Naive thymus-derived CD8-positive, alpha-beta T cell (primary cell): ENCODE measurements at regions not wholly inside any gene's neighbourhood (a gene's known extent, or its start where the extent isn't known, plus 50 kb on each side); places are given as distances from the start of the nearest gene placed in this dataset.

Source experiments
- ATAC-seq, 2 donors: fragments of 150-1000 bp; cut with Tn5 transposase in 1 of 2; sonication (Bioruptor Pico), chemical (Tn5 transposase) in 1 of 2; 1 replicate in 1 of 2; 2 replicates in 1 of 2; pipeline ENCODE4 v1.10.0; 2021; ENCODE audit warnings: mild to moderate bottlenecking in 2 of 2, moderate library complexity in 2 of 2
- POLR2A ChIA-PET: fragments of 350-600 bp; sonication (Branson Sonifier 250); formaldehyde crosslinking; loops from one replicate; lab custom pipeline; 2021; ENCODE audit warnings: antibody characterized with exemption; lab: Charles Lee
- DNase-seq, 10 donors: peaks; one replicate each; pipeline versions ENCODE4 v3.0.0 to v3.0.0-alpha.2; 2020 to 2022
- H3K27ac Mint-ChIP-seq, 10 donors: one replicate each; pipeline ENCODE4 v1.8.0; 2020 to 2022; ENCODE audit warnings: mild to moderate bottlenecking in 10 of 10, mixed read lengths in 10 of 10, moderate library complexity in 4 of 10, inconsistent platforms in 1 of 10
- H3K27me3 Mint-ChIP-seq, 5 donors: one replicate each; pipeline ENCODE4 v1.8.0; 2021 to 2022; ENCODE audit warnings: mixed read lengths in 5 of 5
- H3K36me3 Mint-ChIP-seq, 3 donors: one replicate each; pipeline ENCODE4 v1.8.0; 2020 to 2022; ENCODE audit warnings: mixed read lengths in 3 of 3, mild to moderate bottlenecking in 2 of 3, inconsistent platforms in 1 of 3
- H3K4me1 Mint-ChIP-seq, 4 donors: one replicate each; pipeline ENCODE4 v1.8.0; 2021 to 2022; ENCODE audit warnings: mixed read lengths in 4 of 4
- H3K4me3 Mint-ChIP-seq, 10 donors: one replicate each; pipeline ENCODE4 v1.8.0; 2020 to 2022; ENCODE audit warnings: mild to moderate bottlenecking in 10 of 10, mixed read lengths in 10 of 10, moderate library complexity in 6 of 10, inconsistent platforms in 1 of 10
- H3K9me3 Mint-ChIP-seq, 9 donors: one replicate each; pipeline ENCODE4 v1.8.0; 2020 to 2022; ENCODE audit warnings: mixed read lengths in 9 of 9, mild to moderate bottlenecking in 3 of 9, inconsistent platforms in 1 of 9, moderate library complexity in 1 of 9

DNA sequence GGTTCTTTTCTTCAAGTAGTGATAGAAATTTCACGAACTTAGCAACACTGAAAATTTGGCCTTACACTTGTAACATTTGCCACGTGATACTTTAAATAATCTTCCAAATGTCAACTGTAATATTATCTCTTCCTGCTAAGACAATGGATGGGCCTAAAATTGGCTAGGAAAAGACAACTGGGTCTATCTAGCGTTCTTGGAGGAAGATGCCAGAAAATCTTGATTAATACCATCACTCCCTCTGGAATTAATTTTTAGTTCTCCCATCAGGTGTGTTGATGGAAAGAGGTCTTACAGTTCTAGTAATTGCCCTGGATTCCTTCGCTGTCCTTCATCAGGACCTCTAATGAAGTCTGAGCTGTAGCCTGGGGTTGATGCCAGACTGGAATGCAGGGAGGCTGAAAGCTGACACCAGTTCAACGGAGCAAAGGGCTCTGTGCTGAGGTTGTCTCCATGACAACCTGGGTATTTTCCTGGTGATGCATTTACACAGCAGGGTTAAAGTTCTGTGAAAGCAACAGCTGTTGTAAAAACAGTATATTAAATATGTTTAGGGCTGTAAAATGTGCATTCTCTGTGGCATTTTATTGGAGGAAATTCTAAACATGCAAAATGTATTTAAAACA lies 92.3 kb downstream of the GAS1 start:
- ATAC-seq: no peak
- H3K9me3 Mint-ChIP-seq: peaks cover 0 to 19% (median 3%) of the 10 kb centered on the region in 9 donors
- POLR2A ChIA-PET: no interaction called here
- H3K27me3 Mint-ChIP-seq: peaks cover 9 to 28% (median 14%) of the 10 kb centered on the region in 5 donors
- H3K27ac Mint-ChIP-seq: no peak overlapping the region
- H3K36me3 Mint-ChIP-seq: peaks cover 0 to 2% (median 0%) of the 10 kb centered on the region in 3 donors
- no peak for DNase-seq
- no peaks in the 10 kb centered on the region for H3K4me1 Mint-ChIP-seq
- no peak overlapping the region for H3K4me3 Mint-ChIP-seq

DNA sequence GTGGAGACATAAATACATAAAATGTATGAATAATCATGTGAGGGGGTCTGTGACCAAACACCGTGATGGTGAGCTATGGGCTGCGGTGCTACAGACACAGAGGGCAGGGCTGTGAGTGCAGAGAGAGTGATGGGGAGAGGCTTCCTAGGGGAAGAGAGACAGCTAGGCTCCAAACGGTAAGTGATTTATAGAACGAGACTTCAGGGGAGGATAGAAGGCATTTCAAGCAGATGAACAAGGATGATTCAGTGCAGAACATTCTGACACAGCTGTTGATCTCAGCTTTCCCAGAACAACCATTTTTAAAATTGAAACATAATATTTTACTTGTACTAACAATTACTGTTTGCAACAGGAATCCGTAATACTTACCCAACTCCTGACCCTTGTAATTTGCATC lies 100.7 kb downstream of the GAS1 start:
- POLR2A ChIA-PET: no interaction called here
- Mint-ChIP-seq H3K27me3 (peaks cover 0 to 20% (median 5%) of the 10 kb centered on the region in 5 donors), H3K36me3 (no peaks in the 10 kb centered on the region), H3K9me3 (peaks cover 0 to 6% (median 0%) of the 10 kb centered on the region in 9 donors), H3K27ac (no peak overlapping the region), H3K4me1 (no peaks in the 10 kb centered on the region), H3K4me3 (no peak overlapping the region)
- ATAC-seq (no peak), DNase-seq (no peak)

DNA sequence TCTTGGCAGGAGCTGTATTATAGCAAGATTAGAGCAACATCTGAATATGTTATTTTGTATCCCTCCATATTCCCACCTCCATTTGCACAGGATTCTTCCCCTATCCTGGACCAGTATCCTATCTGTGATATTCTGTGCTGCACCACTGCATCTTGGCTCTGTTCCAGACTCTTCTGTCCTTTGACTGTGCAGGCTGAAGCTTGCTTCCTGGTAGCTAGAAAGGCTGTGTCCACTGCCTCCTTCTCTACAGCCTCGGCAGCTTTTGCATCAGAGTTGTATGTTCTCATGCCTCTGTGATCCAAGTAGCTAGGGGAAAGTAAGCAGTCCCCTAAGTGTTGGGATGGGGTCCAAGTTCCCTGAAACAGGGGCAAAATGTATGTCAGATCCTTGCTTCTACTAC lies 104.1 kb downstream of the GAS1 start:
- no peak for DNase-seq
- H3K27ac Mint-ChIP-seq: no peak overlapping the region
- POLR2A ChIA-PET: no interaction called here
- H3K4me3 Mint-ChIP-seq: no peak overlapping the region
- H3K9me3 Mint-ChIP-seq: no peaks in the 10 kb centered on the region
- peaks cover 0 to 2% (median 0%) of the 10 kb centered on the region in 4 donors for H3K4me1 Mint-ChIP-seq
- no peak for ATAC-seq
- H3K27me3 Mint-ChIP-seq: peaks cover 0 to 9% (median 6%) of the 10 kb centered on the region in 5 donors
- H3K36me3 Mint-ChIP-seq: no peaks in the 10 kb centered on the region

DNA sequence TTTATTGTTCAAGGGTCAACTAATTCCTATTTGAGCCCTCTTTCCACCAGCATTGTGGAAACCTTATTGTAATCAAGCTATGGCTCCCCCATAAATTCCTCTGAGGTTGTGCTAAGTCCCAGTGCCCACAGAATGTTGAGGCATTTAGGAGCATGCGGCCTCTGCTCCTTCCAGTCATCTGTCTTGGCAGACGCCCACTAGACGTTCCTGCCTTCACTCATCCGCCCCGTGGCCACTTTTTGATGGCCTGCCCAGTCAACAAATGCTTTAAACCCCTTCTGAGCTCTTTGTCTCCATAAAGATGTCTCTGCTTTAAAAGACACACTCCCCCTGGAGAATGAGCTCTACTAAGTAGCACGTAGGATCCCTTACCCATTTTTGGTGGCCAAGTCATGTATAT lies 104.7 kb downstream of the GAS1 start:
- Mint-ChIP-seq H3K27me3 (peaks cover 0 to 9% (median 6%) of the 10 kb centered on the region in 5 donors), H3K4me3 (no peak overlapping the region), H3K4me1 (peaks cover 0 to 2% (median 0%) of the 10 kb centered on the region in 4 donors), H3K9me3 (no peaks in the 10 kb centered on the region), H3K27ac (no peak overlapping the region), H3K36me3 (no peaks in the 10 kb centered on the region)
- POLR2A ChIA-PET: no interaction called here
- no peak for ATAC-seq
- no peak for DNase-seq

DNA sequence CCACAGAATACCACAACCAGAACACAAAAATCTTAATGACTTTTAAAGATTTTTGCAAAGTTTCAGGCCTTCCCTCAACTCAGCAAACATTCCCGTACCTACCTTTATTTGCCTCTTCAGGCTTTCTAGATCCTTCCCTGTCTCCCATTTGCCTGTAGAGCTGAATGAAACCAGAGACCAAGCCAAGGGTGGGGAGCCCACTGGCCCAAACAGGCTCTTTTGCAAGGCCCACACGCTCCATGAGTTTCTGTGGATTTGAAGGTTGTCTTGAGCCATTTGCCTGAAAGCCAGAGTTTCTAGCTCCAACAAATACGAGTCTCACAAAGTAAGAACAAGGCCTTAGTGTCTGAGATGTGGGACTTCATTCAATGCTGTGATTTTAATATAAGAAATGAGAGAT lies 107.8 kb downstream of the GAS1 start:
- Mint-ChIP-seq H3K4me3 (no peak overlapping the region), H3K27me3 (peaks cover 0 to 9% (median 9%) of the 10 kb centered on the region in 5 donors), H3K9me3 (no peaks in the 10 kb centered on the region), H3K27ac (no peak overlapping the region), H3K36me3 (no peaks in the 10 kb centered on the region), H3K4me1 (peaks cover 0 to 2% (median 0%) of the 10 kb centered on the region in 4 donors)
- POLR2A ChIA-PET: no interaction called here
- DNase-seq (no peak), ATAC-seq (no peak)

DNA sequence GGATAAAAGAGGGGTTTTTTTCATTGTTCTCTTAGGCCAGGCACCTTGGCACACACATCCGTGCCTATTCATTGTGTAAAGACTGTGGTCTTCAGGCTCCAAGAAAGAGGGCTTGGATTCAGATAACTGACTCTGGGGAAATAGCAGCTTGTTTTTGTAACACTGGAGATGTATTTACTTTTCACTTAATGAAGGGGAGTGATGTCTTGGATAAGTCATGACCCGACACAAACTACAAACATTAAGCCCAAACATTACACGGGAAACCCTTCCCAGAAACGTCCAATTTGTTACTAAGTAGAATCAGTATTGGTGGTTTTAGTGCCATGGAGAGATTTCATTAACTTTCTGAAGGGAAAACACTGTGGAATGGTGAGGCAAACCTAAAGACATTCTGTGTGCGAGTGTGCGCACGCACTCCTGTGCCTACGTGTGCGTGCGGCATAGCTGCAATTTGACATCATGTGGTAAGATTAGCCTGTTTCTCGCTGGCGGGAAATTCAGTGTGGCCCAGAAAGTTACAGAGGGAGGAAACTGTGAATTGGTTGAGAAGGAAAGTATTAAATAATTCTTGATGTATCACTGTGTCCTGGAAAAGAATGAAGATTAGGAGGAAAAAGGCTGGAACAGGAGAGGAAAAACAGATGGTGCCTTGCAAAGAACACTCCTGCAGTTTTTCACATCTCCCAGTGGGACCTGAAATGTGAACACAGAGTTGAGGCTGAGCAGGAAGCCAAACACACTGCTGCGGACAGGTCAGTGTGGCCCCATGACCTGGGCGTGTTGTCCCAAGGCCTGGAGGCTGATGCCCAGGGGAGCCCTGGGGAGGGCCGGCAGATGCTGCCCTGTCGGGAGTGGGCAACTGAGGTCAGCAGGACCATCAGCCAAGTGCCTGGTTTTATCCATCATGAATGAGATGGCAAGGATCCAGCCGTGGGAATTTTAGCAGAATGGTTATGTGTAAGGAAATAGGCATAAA lies 108.5 kb downstream of the GAS1 start:
- H3K27ac Mint-ChIP-seq: no peak overlapping the region
- POLR2A ChIA-PET: no interaction called here
- no peak for ATAC-seq

DNA sequence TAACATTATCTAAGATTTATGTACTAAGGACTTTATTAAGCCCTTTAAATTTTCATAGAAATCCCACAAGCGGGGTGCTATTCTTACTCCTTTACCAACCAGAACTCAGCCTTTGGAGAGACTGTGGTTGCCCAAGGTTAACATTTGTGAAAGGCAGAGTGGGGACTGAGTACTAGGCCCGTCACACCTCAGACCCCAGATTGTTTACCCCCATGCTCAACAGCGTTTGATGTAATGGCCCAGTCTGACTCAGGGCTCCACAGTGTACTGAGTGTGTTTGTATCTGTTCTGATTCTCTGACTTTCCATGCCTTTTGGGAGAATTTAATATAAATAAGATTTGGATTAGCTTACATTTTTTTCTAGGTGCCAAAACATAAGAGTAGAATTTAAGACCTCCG lies 110.0 kb downstream of the GAS1 start:
- H3K4me1 Mint-ChIP-seq: peaks cover 0 to 2% (median 0%) of the 10 kb centered on the region in 4 donors
- H3K9me3 Mint-ChIP-seq: no peaks in the 10 kb centered on the region
- no peaks in the 10 kb centered on the region for H3K36me3 Mint-ChIP-seq
- no peak overlapping the region for H3K27ac Mint-ChIP-seq
- DNase-seq (no peak), ATAC-seq (no peak)
- no peak overlapping the region for H3K4me3 Mint-ChIP-seq
- POLR2A ChIA-PET: no interaction called here
- peaks cover 0 to 9% (median 4%) of the 10 kb centered on the region in 5 donors for H3K27me3 Mint-ChIP-seq

More for the DNA sequence above, 108.5 kb downstream of the GAS1 start:
- Mint-ChIP-seq H3K36me3 (no peaks in the 10 kb centered on the region), H3K9me3 (no peaks in the 10 kb centered on the region), H3K27me3 (peaks cover 0 to 12% (median 9%) of the 10 kb centered on the region in 5 donors), H3K4me3 (no peak overlapping the region), H3K4me1 (peaks cover 0 to 2% (median 0%) of the 10 kb centered on the region in 4 donors)
- no peak for DNase-seq

DNA sequence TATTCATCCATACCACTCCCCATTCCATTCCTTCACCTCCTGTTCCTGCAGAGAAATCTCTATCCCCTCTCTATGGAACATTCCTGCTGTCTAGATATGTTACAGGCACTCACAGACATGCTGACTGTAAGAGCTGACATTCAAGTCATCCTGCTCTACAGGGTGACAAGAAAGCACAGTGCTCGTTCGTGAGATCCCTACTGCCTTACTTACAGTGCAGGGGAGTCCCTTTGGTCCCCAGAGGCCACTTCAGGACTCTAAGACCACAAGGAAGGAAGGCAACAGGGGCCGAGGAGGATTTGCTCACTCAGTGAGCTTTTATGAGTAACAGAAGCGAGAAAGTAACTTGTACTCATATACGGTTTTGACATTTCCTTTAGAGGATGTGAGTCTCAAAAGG lies 110.5 kb downstream of the GAS1 start:
- H3K27ac Mint-ChIP-seq: no peak overlapping the region
- POLR2A ChIA-PET: no interaction called here
- DNase-seq: no peak
- no peaks in the 10 kb centered on the region for H3K9me3 Mint-ChIP-seq
- peaks cover 0 to 2% (median 0%) of the 10 kb centered on the region in 4 donors for H3K4me1 Mint-ChIP-seq
- no peaks in the 10 kb centered on the region for H3K36me3 Mint-ChIP-seq
- ATAC-seq: no peak
- no peak overlapping the region for H3K4me3 Mint-ChIP-seq
- peaks cover 0 to 9% (median 4%) of the 10 kb centered on the region in 5 donors for H3K27me3 Mint-ChIP-seq

DNA sequence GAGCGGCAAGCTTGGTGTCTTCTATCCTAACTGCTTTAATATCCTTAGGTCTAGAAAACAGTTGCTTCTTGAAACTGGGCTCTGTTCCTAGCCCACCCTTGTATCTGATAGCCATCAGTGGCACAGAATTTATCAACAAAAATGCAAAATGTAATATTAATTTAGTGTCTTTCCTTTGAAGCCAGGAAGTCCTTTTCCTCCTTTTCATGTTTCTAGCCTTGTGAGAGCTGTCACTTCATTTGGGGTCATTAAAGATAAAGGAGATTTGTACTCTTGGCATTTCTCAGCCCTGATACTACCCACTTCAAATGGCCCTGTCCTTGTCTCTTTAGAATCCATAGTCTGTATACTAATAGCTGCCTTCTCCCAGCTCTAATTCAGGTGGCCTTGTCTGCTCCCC lies 111.0 kb downstream of the GAS1 start:
- Mint-ChIP-seq H3K36me3 (no peaks in the 10 kb centered on the region), H3K4me3 (no peak overlapping the region), H3K27me3 (peaks cover 0 to 9% (median 4%) of the 10 kb centered on the region in 5 donors), H3K9me3 (no peaks in the 10 kb centered on the region), H3K27ac (no peak overlapping the region), H3K4me1 (peaks cover 0 to 2% (median 0%) of the 10 kb centered on the region in 4 donors)
- POLR2A ChIA-PET: no interaction called here
- ATAC-seq: no peak
- no peak for DNase-seq

DNA sequence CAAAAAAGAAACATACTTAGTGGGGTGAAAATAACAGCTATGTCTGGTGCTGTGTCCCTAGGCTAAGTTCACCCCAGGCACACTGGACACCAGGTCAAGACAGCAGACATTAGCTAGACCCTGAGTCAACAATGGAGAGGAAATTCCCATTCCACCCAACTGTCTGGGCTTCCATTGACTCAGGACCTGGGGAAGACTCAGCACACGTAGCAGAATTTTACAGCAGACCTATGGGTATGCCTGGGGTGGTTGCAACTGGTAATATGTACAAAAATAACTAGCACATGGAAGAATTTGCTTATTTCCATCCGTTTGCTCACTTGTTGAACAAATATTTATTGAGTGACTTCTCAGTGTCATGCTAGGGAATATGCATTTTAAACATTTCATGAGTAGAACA lies 117.0 kb downstream of the GAS1 start:
- no peak overlapping the region for H3K4me3 Mint-ChIP-seq
- peaks cover 0 to 5% (median 0%) of the 10 kb centered on the region in 9 donors for H3K9me3 Mint-ChIP-seq
- no peak overlapping the region for H3K27ac Mint-ChIP-seq
- H3K4me1 Mint-ChIP-seq: no peaks in the 10 kb centered on the region
- H3K27me3 Mint-ChIP-seq: peaks cover 0 to 8% (median 0%) of the 10 kb centered on the region in 5 donors
- ATAC-seq: no peak
- no peak for DNase-seq
- peaks cover 0 to 1% (median 0%) of the 10 kb centered on the region in 3 donors for H3K36me3 Mint-ChIP-seq
- POLR2A ChIA-PET: no interaction called here

DNA sequence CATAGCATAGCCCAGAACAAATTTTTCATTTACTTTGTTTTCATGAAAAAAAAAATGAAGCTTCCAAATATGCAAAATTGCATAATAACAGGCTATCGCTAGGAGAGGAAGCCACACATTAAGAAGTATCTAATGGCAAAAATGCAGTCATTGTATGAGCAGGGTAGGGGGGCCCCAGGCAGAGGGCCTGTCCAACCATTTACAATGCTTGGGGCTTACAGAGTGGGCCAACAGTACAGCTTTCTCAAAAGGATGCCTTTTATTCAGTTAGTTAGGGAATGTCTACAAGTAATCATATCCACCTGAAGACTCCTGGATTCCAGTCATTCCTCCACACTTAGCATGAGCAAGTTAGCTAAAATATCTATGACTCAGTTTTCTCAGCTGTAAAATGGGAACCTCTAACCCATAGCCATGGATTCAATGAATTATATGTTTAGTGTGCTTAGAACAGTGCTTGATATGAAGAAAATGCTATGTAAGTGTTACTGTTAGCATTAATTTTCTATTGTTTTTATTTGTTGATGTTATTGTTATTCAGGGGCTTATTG lies 117.7 kb downstream of the GAS1 start:
- no peak overlapping the region for H3K27ac Mint-ChIP-seq
- H3K27me3 Mint-ChIP-seq: peaks cover 0 to 8% (median 0%) of the 10 kb centered on the region in 5 donors
- POLR2A ChIA-PET: no interaction called here
- no peak for DNase-seq
- H3K4me1 Mint-ChIP-seq: no peaks in the 10 kb centered on the region
- peaks cover 0 to 6% (median 0%) of the 10 kb centered on the region in 3 donors for H3K36me3 Mint-ChIP-seq
- no peak for ATAC-seq
- H3K4me3 Mint-ChIP-seq: no peak overlapping the region
- peaks cover 0 to 13% (median 0%) of the 10 kb centered on the region in 9 donors for H3K9me3 Mint-ChIP-seq

DNA sequence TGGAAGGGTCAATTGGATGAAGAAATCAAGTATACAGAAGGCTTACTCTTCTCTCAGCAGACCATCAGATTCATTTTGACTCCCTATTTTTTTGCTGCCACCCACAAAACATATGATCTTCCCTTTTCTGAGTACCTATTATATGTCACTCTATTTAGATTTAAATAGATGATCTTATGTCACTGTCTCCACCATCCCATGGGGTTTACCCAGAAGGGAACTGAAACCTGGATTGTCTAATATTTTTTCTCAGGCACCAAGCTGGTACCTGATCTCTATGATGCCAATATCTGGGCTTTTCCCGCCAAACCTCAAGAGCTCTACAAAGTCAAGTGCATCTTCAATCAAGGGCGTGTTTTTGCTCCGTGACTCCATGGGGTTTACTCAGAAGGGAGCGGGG lies 118.7 kb downstream of the GAS1 start:
- no peaks in the 10 kb centered on the region for H3K4me1 Mint-ChIP-seq

DNA sequence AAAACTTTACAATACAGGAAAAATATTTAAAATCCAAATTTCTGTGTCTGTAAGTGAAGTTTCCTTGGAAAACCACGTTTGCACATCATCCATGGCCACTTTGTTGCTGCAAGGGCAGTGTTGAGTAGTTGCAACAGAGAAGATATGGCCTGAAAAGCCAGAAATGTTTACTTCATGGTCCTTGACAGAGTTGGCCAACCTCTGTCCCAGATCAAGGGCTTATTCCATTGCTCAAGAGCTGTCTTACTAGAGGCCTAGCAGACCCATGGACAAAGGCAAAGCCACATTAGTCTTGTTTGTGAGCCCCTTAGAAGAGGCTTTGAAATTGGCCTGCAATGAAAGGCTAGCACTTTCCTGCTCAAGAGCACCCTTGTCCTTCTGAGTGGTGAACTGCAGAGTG lies 119.4 kb downstream of the GAS1 start:
- POLR2A ChIA-PET: no interaction called here
- H3K4me3 Mint-ChIP-seq: no peak overlapping the region
- peaks cover 0 to 21% (median 0%) of the 10 kb centered on the region in 9 donors for H3K9me3 Mint-ChIP-seq
- H3K36me3 Mint-ChIP-seq: peaks cover 0 to 6% (median 0%) of the 10 kb centered on the region in 3 donors
- DNase-seq: no peak
- H3K27me3 Mint-ChIP-seq: peaks cover 0 to 7% (median 2%) of the 10 kb centered on the region in 5 donors
- H3K4me1 Mint-ChIP-seq: no peaks in the 10 kb centered on the region
- ATAC-seq: no peak
- no peak overlapping the region for H3K27ac Mint-ChIP-seq

More for the DNA sequence above, 118.7 kb downstream of the GAS1 start:
- no peak overlapping the region for H3K27ac Mint-ChIP-seq
- POLR2A ChIA-PET: no interaction called here
- ATAC-seq: no peak
- peaks cover 0 to 14% (median 0%) of the 10 kb centered on the region in 9 donors for H3K9me3 Mint-ChIP-seq
- no peak for DNase-seq
- H3K27me3 Mint-ChIP-seq: peaks cover 0 to 4% (median 0%) of the 10 kb centered on the region in 5 donors
- H3K4me3 Mint-ChIP-seq: no peak overlapping the region
- H3K36me3 Mint-ChIP-seq: peaks cover 0 to 6% (median 0%) of the 10 kb centered on the region in 3 donors
